ENCODE measurements at regions not wholly inside any gene's neighbourhood (a gene's known extent, or its start where the extent isn't known, plus 50 kb on each side); places are given as distances from the start of the nearest gene placed in this dataset.
"Not testable (repeated sequence)": the region's sequence is repeated elsewhere in the genome, so short reads cannot be mapped to it uniquely, and the experiment has no call there.

DNA sequence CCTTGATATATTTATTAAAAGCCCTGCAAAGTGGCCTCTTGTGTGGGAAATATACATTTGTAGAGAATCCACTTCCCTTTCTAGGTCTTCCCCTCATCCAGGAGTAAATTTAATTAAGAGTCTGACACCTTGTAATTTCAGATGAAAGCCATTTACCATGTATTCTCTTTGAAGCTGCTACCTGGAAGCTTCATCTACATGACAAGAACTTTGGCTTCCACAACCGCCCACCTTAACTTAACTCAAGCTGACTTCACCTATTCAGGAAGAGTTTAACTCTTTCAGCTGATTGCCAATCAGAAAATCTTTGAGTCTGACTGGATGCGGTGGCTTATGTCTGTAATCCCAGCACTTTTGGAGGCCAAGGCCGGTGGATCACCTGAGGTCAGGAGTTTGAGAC lies 899.9 kb downstream of the TAF11L14 start:
- no peaks in the 10 kb centered on the region for H3K9me3 ChIP-seq
- H3K27ac ChIP-seq = no peak overlapping the region
- in situ Hi-C loops (cut with MboI; ENCODE audit: low sequenced_read_pairs in 4 of 4) (no loop called here), intact Hi-C loops (cut with DNase I; ENCODE audit: low total_unique reads) (no loop called here)
- H3K27me3 ChIP-seq = no peaks in the 10 kb centered on the region
- no peak for ATAC-seq
- H3K4me1 ChIP-seq = no peaks in the 10 kb centered on the region
- no peak for TF ChIP-seq POLR2A (IDR thresholded peaks at IDR 0.05)
- TF ChIP-seq, protein P1, sequence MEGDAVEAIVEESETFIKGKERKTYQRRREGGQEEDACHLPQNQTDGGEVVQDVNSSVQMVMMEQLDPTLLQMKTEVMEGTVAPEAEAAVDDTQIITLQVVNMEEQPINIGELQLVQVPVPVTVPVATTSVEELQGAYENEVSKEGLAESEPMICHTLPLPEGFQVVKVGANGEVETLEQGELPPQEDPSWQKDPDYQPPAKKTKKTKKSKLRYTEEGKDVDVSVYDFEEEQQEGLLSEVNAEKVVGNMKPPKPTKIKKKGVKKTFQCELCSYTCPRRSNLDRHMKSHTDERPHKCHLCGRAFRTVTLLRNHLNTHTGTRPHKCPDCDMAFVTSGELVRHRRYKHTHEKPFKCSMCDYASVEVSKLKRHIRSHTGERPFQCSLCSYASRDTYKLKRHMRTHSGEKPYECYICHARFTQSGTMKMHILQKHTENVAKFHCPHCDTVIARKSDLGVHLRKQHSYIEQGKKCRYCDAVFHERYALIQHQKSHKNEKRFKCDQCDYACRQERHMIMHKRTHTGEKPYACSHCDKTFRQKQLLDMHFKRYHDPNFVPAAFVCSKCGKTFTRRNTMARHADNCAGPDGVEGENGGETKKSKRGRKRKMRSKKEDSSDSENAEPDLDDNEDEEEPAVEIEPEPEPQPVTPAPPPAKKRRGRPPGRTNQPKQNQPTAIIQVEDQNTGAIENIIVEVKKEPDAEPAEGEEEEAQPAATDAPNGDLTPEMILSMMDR (IDR thresholded peaks at IDR 0.05 in 4 of 5, conservative IDR thresholded peaks at IDR 0.05 in 1 of 5) = no peak
- H3K4me3 ChIP-seq = no peak overlapping the region
- H3K36me3 ChIP-seq = no peaks in the 10 kb centered on the region
- DNase-seq = no peak

DNA sequence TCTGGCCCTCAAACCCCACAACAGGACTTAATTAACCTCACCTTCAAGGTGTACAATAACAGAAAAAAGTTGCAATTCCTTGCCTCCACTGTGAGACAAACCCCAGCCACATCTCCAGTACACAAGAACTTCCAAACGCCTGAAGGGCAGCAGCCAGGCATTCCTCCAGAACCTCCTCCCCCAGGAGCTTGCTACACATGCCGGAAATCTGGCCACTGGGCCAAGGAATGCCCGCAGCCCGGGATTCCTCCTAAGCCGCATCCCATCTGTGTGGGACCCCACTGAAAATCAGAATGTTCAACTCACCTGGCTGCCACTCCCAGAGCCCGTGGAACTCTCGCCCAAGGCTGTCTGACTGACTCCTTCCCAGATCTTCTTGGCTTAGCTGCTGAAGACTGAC lies 901.5 kb downstream of the TAF11L14 start:
- H3K27me3 ChIP-seq; H3K27ac ChIP-seq; ATAC-seq; H3K36me3 ChIP-seq; H3K4me1 ChIP-seq; in situ Hi-C loops (cut with MboI; ENCODE audit: low sequenced_read_pairs in 4 of 4); DNase-seq; intact Hi-C loops (cut with DNase I; ENCODE audit: low total_unique reads); H3K4me3 ChIP-seq; H3K9me3 ChIP-seq: not testable (repeated sequence)

DNA sequence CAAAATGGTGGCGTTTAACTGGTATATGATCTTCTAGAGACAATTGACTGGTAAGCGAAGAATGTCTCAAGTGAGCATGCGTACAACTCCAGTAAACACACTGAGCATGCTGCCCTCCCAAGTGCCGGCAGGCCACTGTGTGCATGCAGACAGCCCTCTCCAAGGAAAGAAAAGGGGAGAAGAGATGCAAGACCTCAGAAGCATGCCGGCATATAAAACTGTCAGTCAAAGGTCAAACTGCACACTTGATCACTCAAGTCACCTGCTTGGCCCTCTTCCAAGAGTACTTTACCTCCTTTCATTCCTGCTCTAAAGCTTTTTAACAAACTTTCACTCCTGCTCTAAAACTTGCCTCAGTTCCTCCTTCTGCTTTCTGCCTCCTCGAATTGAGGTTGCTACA lies 910.2 kb downstream of the TAF11L14 start:
- DNase-seq (no peak), ATAC-seq (no peak)
- H3K36me3 ChIP-seq = no peaks in the 10 kb centered on the region
- H3K4me3 ChIP-seq = no peak overlapping the region
- in situ Hi-C loops (cut with MboI; ENCODE audit: low sequenced_read_pairs in 4 of 4) = no loop called here
- no peaks in the 10 kb centered on the region for H3K4me1 ChIP-seq
- TF ChIP-seq, protein P1 (IDR thresholded peaks at IDR 0.05 in 4 of 5, conservative IDR thresholded peaks at IDR 0.05 in 1 of 5) = no peak
- TF ChIP-seq POLR2A (IDR thresholded peaks at IDR 0.05) = no peak
- no peaks in the 10 kb centered on the region for H3K9me3 ChIP-seq
- intact Hi-C loops (cut with DNase I; ENCODE audit: low total_unique reads) = no loop called here
- H3K27ac ChIP-seq = no peak overlapping the region
- H3K27me3 ChIP-seq = no peaks in the 10 kb centered on the region

DNA sequence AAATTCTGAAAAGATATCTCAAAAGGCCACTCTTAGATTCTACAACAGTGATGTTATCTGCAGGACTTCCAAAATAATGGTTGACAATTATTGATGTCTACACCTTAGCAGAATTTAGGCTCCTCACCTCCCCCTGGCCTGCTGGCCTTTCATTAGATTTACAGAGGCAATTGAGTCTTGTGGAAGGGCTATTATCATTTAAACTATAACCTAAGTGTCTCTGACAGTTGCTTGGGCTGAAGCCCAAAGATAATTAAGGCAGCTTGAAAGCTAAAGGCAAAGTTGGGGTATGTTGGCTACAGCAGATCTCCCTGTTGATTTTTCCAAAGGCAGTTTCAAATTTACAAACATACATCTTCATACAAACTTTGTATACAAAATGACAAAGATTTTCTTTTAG lies 912.3 kb downstream of the TAF11L14 start:
- H3K4me3 ChIP-seq = no peak overlapping the region
- TF ChIP-seq POLR2A (IDR thresholded peaks at IDR 0.05) = no peak
- TF ChIP-seq, protein P1 (IDR thresholded peaks at IDR 0.05 in 4 of 5, conservative IDR thresholded peaks at IDR 0.05 in 1 of 5) = no peak
- H3K27ac ChIP-seq = no peak overlapping the region
- no peaks in the 10 kb centered on the region for H3K27me3 ChIP-seq
- DNase-seq = no peak
- intact Hi-C loops (cut with DNase I; ENCODE audit: low total_unique reads) = no loop called here
- H3K36me3 ChIP-seq = no peaks in the 10 kb centered on the region
- in situ Hi-C loops (cut with MboI; ENCODE audit: low sequenced_read_pairs in 4 of 4) = no loop called here
- no peaks in the 10 kb centered on the region for H3K4me1 ChIP-seq
- ATAC-seq = no peak
- no peaks in the 10 kb centered on the region for H3K9me3 ChIP-seq

DNA sequence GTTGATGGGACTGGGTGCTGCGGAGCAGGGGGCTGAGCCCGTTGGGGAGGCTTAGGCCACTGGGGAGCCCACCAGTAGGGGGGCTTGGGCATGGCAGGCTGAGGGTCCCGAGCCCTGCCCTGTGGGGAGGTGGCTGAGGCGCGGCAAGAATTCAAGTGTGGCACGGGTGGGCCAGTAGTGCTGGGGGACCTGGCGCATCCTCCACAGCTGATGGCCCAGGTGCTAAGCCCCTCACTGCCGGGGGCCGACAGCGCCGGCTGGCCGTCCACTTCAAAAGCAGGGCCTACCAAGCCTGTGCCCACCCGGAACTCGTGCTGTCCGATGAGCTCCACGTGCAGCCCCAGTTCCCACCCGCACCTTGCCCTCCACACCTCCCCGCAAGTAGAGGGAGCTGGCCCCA lies 917.5 kb downstream of the TAF11L14 start:
- no peak overlapping the region for H3K4me3 ChIP-seq
- no peaks in the 10 kb centered on the region for H3K9me3 ChIP-seq
- intact Hi-C loops (cut with DNase I; ENCODE audit: low total_unique reads) (no loop called here), in situ Hi-C loops (cut with MboI; ENCODE audit: low sequenced_read_pairs in 4 of 4) (no loop called here)
- H3K27ac ChIP-seq = no peak overlapping the region
- no peak for ATAC-seq
- DNase-seq = no peak
- H3K4me1 ChIP-seq = no peaks in the 10 kb centered on the region
- TF ChIP-seq, protein P1 (IDR thresholded peaks at IDR 0.05 in 4 of 5, conservative IDR thresholded peaks at IDR 0.05 in 1 of 5) = no peak
- TF ChIP-seq POLR2A (IDR thresholded peaks at IDR 0.05) = no peak
- no peaks in the 10 kb centered on the region for H3K27me3 ChIP-seq
- no peaks in the 10 kb centered on the region for H3K36me3 ChIP-seq
